Epithelial cell of esophagus (primary cell): ENCODE measurements at regions not wholly inside any gene's neighbourhood (a gene's known extent, or its start where the extent isn't known, plus 50 kb on each side); places are given as distances from the start of the nearest gene placed in this dataset.

ENCODE experiments used
- DNase-seq: peaks from one replicate; pipeline ENCODE4 v3.0.0; 2010; ENCODE audit warnings: low read depth
- H3K4me3 ChIP-seq: 2 replicates; pipeline ENCODE4 v1.5.1; 2011; ENCODE audit warnings: mild to moderate bottlenecking, low read length, control low read depth
- TF ChIP-seq, protein P1 (sequence below): IDR thresholded peaks from 2 replicates; pipeline ENCODE4 v1.5.1; 2011; ENCODE audit warnings: low read depth, mild to moderate bottlenecking, low read length, control low read depth, inconsistent platforms; ENCODE audit not compliant: insufficient read depth; ENCODE audit errors: missing control alignments

DNA sequence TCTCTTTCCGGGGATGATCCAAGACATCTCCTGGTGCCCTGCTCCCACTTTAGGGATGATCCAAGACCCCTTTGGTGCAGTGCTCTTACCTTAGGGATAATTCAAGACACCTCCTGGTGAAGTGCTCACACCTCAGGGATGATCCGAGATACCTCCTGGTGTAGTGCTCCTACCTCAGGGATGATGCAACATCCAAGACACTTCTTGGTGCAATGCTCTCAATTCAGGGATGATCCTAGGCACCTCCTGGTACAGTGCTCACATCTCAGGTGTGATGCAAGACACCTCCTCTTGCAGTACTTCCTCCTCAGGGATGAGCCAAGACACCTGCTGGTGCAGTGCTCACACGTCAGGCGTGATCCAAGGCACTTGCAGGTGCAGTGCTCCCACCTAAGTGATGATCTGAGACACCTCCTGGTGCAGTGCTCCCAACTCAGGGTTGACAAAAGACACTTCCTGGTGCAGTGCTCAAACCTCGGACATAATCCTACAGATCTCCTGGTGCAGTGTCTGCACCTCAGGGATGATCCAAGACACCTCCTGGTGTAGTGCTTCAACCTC is 122.3 kb downstream of the ASB1 start:
- no peak for DNase-seq
- TF ChIP-seq, protein P1, sequence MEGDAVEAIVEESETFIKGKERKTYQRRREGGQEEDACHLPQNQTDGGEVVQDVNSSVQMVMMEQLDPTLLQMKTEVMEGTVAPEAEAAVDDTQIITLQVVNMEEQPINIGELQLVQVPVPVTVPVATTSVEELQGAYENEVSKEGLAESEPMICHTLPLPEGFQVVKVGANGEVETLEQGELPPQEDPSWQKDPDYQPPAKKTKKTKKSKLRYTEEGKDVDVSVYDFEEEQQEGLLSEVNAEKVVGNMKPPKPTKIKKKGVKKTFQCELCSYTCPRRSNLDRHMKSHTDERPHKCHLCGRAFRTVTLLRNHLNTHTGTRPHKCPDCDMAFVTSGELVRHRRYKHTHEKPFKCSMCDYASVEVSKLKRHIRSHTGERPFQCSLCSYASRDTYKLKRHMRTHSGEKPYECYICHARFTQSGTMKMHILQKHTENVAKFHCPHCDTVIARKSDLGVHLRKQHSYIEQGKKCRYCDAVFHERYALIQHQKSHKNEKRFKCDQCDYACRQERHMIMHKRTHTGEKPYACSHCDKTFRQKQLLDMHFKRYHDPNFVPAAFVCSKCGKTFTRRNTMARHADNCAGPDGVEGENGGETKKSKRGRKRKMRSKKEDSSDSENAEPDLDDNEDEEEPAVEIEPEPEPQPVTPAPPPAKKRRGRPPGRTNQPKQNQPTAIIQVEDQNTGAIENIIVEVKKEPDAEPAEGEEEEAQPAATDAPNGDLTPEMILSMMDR = no peak
- no peak overlapping the region for H3K4me3 ChIP-seq

DNA sequence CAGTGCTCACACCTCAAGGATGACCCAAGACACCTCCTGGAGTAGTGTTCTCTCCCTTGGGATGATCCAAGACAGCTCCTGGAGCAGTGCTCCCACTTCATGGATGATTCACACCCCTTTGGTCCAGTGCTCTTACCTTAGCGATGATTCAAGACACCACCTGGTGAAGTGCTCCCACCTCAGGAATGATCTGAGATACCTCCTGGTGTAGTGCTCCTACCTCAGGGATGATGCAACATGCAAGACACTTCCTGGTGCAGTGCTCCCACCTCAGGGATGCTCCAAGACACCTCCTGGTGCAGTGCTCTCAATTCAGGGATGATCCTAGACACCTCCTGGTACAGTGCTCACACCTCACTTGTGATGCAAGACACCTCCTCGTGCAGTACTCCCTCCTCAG is 123.1 kb downstream of the ASB1 start:
- TF ChIP-seq, protein P1 = no peak
- H3K4me3 ChIP-seq = no peak overlapping the region

DNA sequence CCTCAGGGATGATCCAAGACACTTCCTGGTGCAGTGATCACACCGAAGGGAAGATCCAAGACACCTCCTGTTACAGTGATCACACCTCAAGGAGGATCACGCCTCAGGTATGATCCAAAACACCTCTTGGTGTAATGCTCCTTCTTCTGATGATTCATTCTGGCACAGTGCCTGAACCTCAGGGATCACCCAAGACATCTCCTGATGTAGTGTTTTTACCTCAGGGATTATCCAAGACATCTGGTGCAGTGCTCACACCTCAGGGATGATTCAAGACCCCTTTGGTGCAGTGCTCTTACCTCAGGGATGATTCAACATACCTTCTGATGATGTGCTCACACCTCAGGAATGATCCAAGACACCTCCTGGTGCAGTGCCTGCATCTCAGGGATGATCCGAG is 124.4 kb downstream of the ASB1 start:
- H3K4me3 ChIP-seq = no peak overlapping the region
- TF ChIP-seq, protein P1 = no peak
- peak; percentile 21 for DNase-seq

More for the DNA sequence above, 123.1 kb downstream of the ASB1 start:
- DNase-seq = no peak

DNA sequence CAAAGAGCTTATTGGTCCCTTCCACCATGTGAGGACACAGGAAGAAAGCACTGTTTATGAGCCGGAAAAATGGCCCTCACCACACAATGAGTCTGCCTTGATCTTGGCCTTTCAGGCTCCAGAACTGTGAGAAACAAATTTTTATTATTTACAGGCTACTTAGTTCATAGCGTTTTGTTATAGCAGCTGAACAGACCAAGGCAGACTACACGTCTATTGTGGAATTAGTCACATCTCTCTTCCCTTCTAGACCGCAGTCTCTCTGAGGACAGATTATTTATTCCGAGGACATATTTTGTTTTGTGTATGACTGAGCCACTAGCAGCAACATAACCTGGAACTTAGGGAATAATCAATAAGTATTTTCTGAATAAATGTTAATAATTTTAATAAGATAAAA is 125.5 kb downstream of the ASB1 start:
- no peak for DNase-seq
- TF ChIP-seq, protein P1 = no peak
- no peak overlapping the region for H3K4me3 ChIP-seq

DNA sequence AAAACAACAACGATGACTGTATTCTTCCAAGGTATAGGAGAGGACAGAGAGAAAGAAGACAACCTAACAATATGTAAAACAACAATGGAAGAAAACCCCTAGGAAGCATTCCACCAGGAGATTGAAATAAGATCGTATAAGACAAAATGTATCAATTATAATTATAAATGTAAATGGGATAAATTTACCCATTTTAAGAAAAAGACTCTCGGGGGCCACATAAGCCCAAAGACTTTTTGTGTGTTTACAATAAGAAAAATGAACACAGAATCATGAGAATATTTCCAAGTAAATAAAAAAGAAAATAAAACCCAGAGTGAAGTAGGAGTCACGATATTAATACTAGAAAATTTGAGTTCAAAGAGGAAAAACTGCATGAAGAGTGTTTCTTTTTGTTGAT is 126.4 kb downstream of the ASB1 start:
- DNase-seq = no peak
- TF ChIP-seq, protein P1 = no peak
- H3K4me3 ChIP-seq = no peak overlapping the region

DNA sequence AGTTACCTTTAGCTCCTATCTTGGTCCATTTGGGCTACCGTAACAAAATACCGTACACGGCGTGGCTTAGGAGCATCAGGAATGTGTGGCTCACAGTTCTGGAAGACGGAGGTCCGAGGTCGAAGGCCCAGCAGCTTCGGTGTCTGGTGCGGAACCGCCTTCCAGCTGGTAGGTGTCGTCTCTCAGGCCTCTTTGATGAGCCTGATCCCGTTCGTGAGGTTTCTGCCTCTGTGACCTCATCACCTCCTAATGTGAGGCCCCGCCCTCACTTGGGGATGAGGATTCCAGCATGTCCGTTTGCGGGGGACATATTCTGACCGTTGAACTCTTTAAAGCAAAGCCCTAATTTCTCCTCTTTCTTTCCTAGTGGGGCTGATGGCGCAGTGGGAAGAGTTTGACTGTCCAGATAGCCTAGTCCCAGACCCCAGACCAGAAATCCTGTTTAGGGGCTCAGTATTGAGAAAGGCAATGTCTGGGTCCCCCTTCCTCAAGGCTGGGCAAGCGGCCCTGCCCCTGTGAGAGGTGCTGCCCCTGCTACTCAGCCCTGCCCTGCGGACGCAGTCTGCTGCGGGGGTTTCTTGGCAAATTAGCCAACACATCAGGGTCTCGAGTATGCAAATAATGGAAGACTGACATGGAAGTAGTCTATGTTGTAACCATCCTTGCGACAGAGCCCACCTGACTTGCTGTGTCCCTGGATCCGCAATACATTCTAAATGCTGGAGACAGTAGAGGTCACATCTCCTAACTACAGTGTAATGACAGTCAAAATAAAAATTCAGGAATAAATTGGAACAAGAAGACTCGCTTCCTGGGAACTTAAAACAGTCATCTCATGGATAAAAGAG is 128.0 kb downstream of the ASB1 start:
- no peak for DNase-seq
- TF ChIP-seq, protein P1 = no peak
- H3K4me3 ChIP-seq = no peak overlapping the region
